HepG2 (cell line): ENCODE measurements at regions not wholly inside any gene's neighbourhood (a gene's known extent, or its start where the extent isn't known, plus 50 kb on each side); places are given as distances from the start of the nearest gene placed in this dataset.

ENCODE experiments used
- ATAD3A ChIP-seq: sonication (generic); formaldehyde crosslinking; IDR thresholded peaks from 2 replicates; pipeline ENCODE4 v1.4.0; 2020; ENCODE audit warnings: missing genetic modification reagents
- ATF7 ChIP-seq, 2 experiments: fragments of 450-650 bp in 1 of 2; sonication (generic) in 1 of 2; formaldehyde crosslinking in 1 of 2; IDR thresholded peaks; 2 replicates each; pipeline versions ENCODE4 v1.4.0 to v1.6.1; 2016 to 2020; ENCODE audit warnings: antibody characterized with exemption in 1 of 2, mild to moderate bottlenecking in 1 of 2, missing genetic modification reagents in 1 of 2
- ATF7-NPFF ChIP-seq: sonication (generic); formaldehyde crosslinking; IDR thresholded peaks from 2 replicates; pipeline ENCODE4 v1.8.1; 2023; ENCODE audit warnings: mild to moderate bottlenecking, low read depth, missing genetic modification reagents, moderate library complexity
- BORCS8-MEF2B ChIP-seq: sonication (generic); formaldehyde crosslinking; IDR thresholded peaks from 2 replicates; pipeline ENCODE4 v1.8.0; 2022; ENCODE audit warnings: mild to moderate bottlenecking, missing genetic modification reagents
- ERF ChIP-seq: IDR thresholded peaks from 2 replicates; pipeline ENCODE4 v1.6.1; 2018; ENCODE audit warnings: missing biosample characterization, missing genetic modification reagents
- MED8 ChIP-seq: sonication (generic); formaldehyde crosslinking; IDR thresholded peaks from 2 replicates; pipeline ENCODE4 v1.8.1; 2023; ENCODE audit warnings: mild to moderate bottlenecking, missing genetic modification reagents; ENCODE audit not compliant: insufficient replicate concordance
- RFX1 ChIP-seq: fragments of 450-650 bp; IDR thresholded peaks from 2 replicates; pipeline ENCODE4 v1.6.1; 2017
- SP140L ChIP-seq: sonication (generic); formaldehyde crosslinking; IDR thresholded peaks from 2 replicates; pipeline ENCODE4 v1.4.0; 2020; ENCODE audit warnings: missing genetic modification reagents, borderline replicate concordance
- TBX3 ChIP-seq: fragments of 450-650 bp; IDR thresholded peaks from 2 replicates; pipeline ENCODE4 v1.6.1; 2017; ENCODE audit warnings: antibody characterized with exemption, mild to moderate bottlenecking, inconsistent platforms, borderline replicate concordance
- ZBTB40 ChIP-seq, 2 experiments: fragments of 450-650 bp in 1 of 2; sonication (generic) in 1 of 2; formaldehyde crosslinking in 1 of 2; IDR thresholded peaks; 2 replicates each; pipeline versions ENCODE4 v1.6.1 to v1.8.0; 2016 to 2022; ENCODE audit warnings: antibody characterized with exemption in 1 of 2, mild to moderate bottlenecking in 1 of 2, missing genetic modification reagents in 1 of 2
- ZNF652 ChIP-seq: IDR thresholded peaks from 2 replicates; pipeline ENCODE4 v1.6.1; 2016; ENCODE audit warnings: low read depth, borderline replicate concordance
- TF ChIP-seq, protein P1 (sequence below): sonication (generic); formaldehyde crosslinking; IDR thresholded peaks from 2 replicates; pipeline ENCODE4 v1.8.0; 2023; ENCODE audit warnings: mild to moderate bottlenecking, missing genetic modification reagents
- TF ChIP-seq, protein P2 (sequence below): sonication (generic); formaldehyde crosslinking; IDR thresholded peaks from 2 replicates; pipeline ENCODE4 v1.4.0; 2020; ENCODE audit warnings: missing genetic modification reagents, mild to moderate bottlenecking, borderline replicate concordance
- TF ChIP-seq, protein P3 (sequence below): fragments of 450-650 bp; IDR thresholded peaks from 2 replicates; pipeline ENCODE4 v1.6.1; 2017; ENCODE audit warnings: mild to moderate bottlenecking

DNA sequence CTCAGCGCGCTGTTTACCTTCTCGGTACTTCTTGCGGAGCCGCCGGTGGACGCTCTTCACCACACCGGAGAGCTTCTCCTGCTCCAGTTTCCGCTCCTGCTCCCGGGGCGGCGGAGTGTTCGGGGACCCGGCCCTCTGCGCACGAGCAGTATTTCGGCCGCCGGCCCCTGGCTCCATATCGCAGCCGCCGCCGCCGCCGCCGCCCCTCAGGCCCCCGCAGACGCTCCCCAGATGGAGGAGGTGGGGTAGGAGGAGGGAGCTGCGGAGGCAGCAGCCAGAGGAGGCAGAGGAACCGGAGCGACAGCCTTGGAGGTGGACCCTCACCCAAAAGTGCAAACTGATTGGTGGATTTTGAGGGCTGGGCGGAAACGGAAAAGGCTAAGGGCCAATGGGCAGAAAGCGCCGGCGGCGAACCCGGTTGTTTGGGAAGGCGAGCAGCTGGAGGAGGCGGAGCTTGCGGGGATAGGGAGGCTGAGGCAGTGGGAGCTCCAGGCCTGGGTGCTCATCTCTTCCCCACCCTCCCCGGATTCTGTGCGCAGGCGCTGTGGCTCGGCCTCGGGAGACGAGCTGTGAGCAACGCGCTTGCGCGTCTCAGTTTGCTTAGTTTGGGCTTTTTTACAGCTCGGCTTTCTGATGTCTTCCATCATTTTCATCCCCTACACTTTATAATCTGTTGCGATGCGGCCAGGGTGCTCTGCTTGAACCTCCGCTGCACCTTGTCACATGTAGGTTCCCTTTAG lies 146.9 kb downstream of the GPR85 start (continued):
- TF ChIP-seq ATF7 (IDR thresholded peaks at IDR 0.05) (no peak), ATF7 (CRISPR knock-in tag; IDR thresholded peaks at IDR 0.05) (no peak), SP140L (CRISPR knock-in tag) (no peak), BORCS8-MEF2B (CRISPR knock-in tag) (no peak), ERF (CRISPR knock-in tag) (0 out of 2 replicates have a peak, but pooled peaks have one; percentile 45), ZBTB40 (IDR thresholded peaks at IDR 0.05) (no peak), ZBTB40 (CRISPR knock-in tag; IDR thresholded peaks at IDR 0.05) (no peak), ATF7-NPFF (CRISPR knock-in tag) (no peak), MED8 (CRISPR knock-in tag) (no peak), TBX3 (no peak), RFX1 (no peak), ATAD3A (CRISPR knock-in tag) (no peak), ZNF652 (CRISPR knock-in tag) (no peak)
- TF ChIP-seq, protein P1, sequence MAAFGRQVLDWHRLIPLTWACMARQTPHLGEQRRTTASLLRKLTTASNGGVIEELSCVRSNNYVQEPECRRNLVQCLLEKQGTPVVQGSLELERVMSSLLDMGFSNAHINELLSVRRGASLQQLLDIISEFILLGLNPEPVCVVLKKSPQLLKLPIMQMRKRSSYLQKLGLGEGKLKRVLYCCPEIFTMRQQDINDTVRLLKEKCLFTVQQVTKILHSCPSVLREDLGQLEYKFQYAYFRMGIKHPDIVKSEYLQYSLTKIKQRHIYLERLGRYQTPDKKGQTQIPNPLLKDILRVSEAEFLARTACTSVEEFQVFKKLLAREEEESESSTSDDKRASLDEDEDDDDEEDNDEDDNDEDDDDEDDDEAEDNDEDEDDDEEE (CRISPR knock-in tag): no peak
- TF ChIP-seq, protein P2, sequence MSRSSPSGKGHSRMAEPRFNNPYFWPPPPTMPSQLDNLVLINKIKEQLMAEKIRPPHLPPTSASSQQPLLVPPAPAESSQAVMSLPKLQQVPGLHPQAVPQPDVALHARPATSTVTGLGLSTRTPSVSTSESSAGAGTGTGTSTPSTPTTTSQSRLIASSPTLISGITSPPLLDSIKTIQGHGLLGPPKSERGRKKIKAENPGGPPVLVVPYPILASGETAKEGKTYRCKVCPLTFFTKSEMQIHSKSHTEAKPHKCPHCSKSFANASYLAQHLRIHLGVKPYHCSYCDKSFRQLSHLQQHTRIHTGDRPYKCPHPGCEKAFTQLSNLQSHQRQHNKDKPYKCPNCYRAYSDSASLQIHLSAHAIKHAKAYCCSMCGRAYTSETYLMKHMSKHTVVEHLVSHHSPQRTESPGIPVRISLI (CRISPR knock-in tag): no peak
- TF ChIP-seq, protein P3, sequence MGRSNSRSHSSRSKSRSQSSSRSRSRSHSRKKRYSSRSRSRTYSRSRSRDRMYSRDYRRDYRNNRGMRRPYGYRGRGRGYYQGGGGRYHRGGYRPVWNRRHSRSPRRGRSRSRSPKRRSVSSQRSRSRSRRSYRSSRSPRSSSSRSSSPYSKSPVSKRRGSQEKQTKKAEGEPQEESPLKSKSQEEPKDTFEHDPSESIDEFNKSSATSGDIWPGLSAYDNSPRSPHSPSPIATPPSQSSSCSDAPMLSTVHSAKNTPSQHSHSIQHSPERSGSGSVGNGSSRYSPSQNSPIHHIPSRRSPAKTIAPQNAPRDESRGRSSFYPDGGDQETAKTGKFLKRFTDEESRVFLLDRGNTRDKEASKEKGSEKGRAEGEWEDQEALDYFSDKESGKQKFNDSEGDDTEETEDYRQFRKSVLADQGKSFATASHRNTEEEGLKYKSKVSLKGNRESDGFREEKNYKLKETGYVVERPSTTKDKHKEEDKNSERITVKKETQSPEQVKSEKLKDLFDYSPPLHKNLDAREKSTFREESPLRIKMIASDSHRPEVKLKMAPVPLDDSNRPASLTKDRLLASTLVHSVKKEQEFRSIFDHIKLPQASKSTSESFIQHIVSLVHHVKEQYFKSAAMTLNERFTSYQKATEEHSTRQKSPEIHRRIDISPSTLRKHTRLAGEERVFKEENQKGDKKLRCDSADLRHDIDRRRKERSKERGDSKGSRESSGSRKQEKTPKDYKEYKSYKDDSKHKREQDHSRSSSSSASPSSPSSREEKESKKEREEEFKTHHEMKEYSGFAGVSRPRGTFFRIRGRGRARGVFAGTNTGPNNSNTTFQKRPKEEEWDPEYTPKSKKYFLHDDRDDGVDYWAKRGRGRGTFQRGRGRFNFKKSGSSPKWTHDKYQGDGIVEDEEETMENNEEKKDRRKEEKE: no peak
